K562 (cell line): ENCODE measurements at regions not wholly inside any gene's neighbourhood (a gene's known extent, or its start where the extent isn't known, plus 50 kb on each side); places are given as distances from the start of the nearest gene placed in this dataset.

Experiments used
- ATAC-seq: fragments of 200-7000 bp; cut with Tn5 transposase; 3 replicates; pipeline ENCODE4 v1.9.1; 2020; ENCODE audit warnings: moderate library complexity
- BruUV-seq: library from RNA; stranded (reverse); fragments of 400-500 nt; replicated peaks from 2 replicates; lab custom pipeline; 2021; lab: Mats Ljungman, UMichigan
- CTCF ChIA-PET: fragments of 300-600 bp; formaldehyde crosslinking; extraction: SDS; loops from one replicate; lab custom pipeline; 2021; ENCODE audit warnings: low intra/inter-chr PET ratio; lab: Yijun Ruan, JAX
- POLR2A ChIA-PET: fragments of 300-600, 350-650 bp; sonication (Branson Sonifier 250); formaldehyde crosslinking; extraction: SDS; loops from one replicate; lab custom pipeline; 2021; ENCODE audit warnings: antibody characterized with exemption, inconsistent platforms; lab: Yijun Ruan, JAX
- DNase-seq, 4 experiments: peaks; one replicate each; pipeline versions ENCODE4 v3.0.0 to v3.0.0-alpha.2; 2011 to 2018; ENCODE audit warnings: low spot score in 3 of 4, mixed read lengths in 3 of 4; ENCODE audit errors: extremely low read depth in 1 of 4
- FAIRE-seq: peaks from 2 replicates; lab custom pipeline; 2011; peaks lifted over from hg19 to GRCh38; lab: Jason Lieb, UNC
- H2AFZ ChIP-seq: 2 replicates; pipeline ENCODE4 v1.6.0; 2011; ENCODE audit warnings: low read depth, low read length, control low read depth, inconsistent platforms
- H3K27ac ChIP-seq: fragments of 200-600 bp; 3 replicates; pipeline ENCODE4 v1.8.0; 2011; ENCODE audit warnings: low read depth, mild to moderate bottlenecking, control low read depth, inconsistent platforms, low read length, moderate library complexity, mixed read lengths; ENCODE audit errors: extremely low read depth
- H3K27me3 ChIP-seq, 2 experiments: fragments of 300-600 bp in 1 of 2; 2 replicates in 1 of 2; 3 replicates in 1 of 2; pipeline versions ENCODE4 v1.6.0 to v1.8.0; 2011; ENCODE audit warnings: inconsistent platforms in 2 of 2, low read length in 2 of 2, mild to moderate bottlenecking in 1 of 2, mixed read lengths in 1 of 2, moderate library complexity in 1 of 2; ENCODE audit not compliant: control insufficient read depth in 2 of 2, insufficient read depth in 2 of 2
- H3K36me3 ChIP-seq: fragments of 300-600 bp; 3 replicates; pipeline ENCODE4 v1.8.0; 2011; ENCODE audit warnings: mild to moderate bottlenecking, low read length, inconsistent platforms; ENCODE audit not compliant: control insufficient read depth, insufficient read depth
- H3K4me1 ChIP-seq, 2 experiments: fragments of 200-600 bp in 1 of 2; replicated peaks in 1 of 2; 2 replicates in 1 of 2; 3 replicates in 1 of 2; pipeline versions ENCODE4 v1.5.1 to v1.8.0; 2011; ENCODE audit warnings: inconsistent platforms in 2 of 2, low read length in 2 of 2, mild to moderate bottlenecking in 1 of 2, mixed read lengths in 1 of 2, moderate library complexity in 1 of 2; ENCODE audit not compliant: control insufficient read depth in 2 of 2, insufficient read depth in 2 of 2
- H3K4me2 ChIP-seq: 2 replicates; pipeline ENCODE4 v1.6.1; 2011; ENCODE audit warnings: low read length, control low read depth, inconsistent platforms, mixed read lengths; ENCODE audit not compliant: insufficient read depth
- H3K4me3 ChIP-seq: fragments of 200-600 bp; sonication (generic), shearing (Covaris generic); 2 replicates; pipeline ENCODE4 v1.5.1; 2016; ENCODE audit warnings: control low read depth, inconsistent platforms
- H3K79me2 ChIP-seq: fragments of 200-600 bp; 3 replicates; pipeline ENCODE4 v1.8.0; 2011; ENCODE audit warnings: low read length, inconsistent platforms; ENCODE audit not compliant: control insufficient read depth, insufficient read depth
- H3K9ac ChIP-seq, 2 experiments: 2 replicates each; pipeline versions ENCODE4 v1.6.0 to v1.6.1; 2011; ENCODE audit warnings: low read depth in 2 of 2, low read length in 2 of 2, control low read depth in 1 of 2, inconsistent platforms in 1 of 2, mild to moderate bottlenecking in 1 of 2, mixed read lengths in 1 of 2; ENCODE audit not compliant: insufficient read depth in 1 of 2
- H3K9me1 ChIP-seq: one replicate; pipeline ENCODE4 v1.6.0; 2011; ENCODE audit warnings: inconsistent platforms, mild to moderate bottlenecking, low read length, moderate library complexity; ENCODE audit not compliant: control insufficient read depth, insufficient read depth
- H3K9me3 ChIP-seq: replicated peaks from 2 replicates; pipeline ENCODE4 v1.5.1; 2011; ENCODE audit warnings: low read depth, low read length, inconsistent platforms; ENCODE audit not compliant: control insufficient read depth, insufficient read depth
- H4K20me1 ChIP-seq: replicated peaks from 2 replicates; pipeline ENCODE4 v1.6.1; 2011; ENCODE audit warnings: low read length, inconsistent platforms, mixed read lengths; ENCODE audit not compliant: control insufficient read depth, insufficient read depth
- SMC3 ChIP-seq: conservative IDR thresholded peaks from 2 replicates; pipeline ENCODE4 v1.6.1; 2011; ENCODE audit warnings: low read depth, low read length, improper control_type of control experiment; ENCODE audit not compliant: insufficient read depth
- TFAM ChIP-seq: fragments of 250-450 bp; sonication (Bioruptor Pico); conservative IDR thresholded peaks from 2 replicates; pipeline ENCODE4 v1.5.0; 2021; ENCODE audit warnings: mild to moderate bottlenecking, moderate library complexity
- ZNF707 ChIP-seq: fragments of 250-450 bp; sonication (Bioruptor Pico); conservative IDR thresholded peaks from 2 replicates; pipeline ENCODE4 v1.8.0; 2022; ENCODE audit warnings: inconsistent platforms, mild to moderate bottlenecking, moderate library complexity
- WGBS: fragments of 100-300 bp; shearing (Covaris generic); methylation state at CpG from one replicate; pipeline ENCODE4 v1.1.6; 2016; ENCODE audit warnings: low coverage, mixed read lengths; ENCODE audit not compliant: insufficient coverage; ENCODE audit errors: missing lambda C conversion rate; 5-methylcytosine and 5-hydroxymethylcytosine counted together
- in situ Hi-C: fragments of 300-500 bp; cut with MboI; formaldehyde crosslinking; loops from 4 replicates; pipeline ENCODE4 v1.15.0; 2018; ENCODE audit warnings: inconsistent platforms, mixed read lengths
- intact Hi-C: fragments of 100-400 bp; cut with micrococcal nuclease; formaldehyde crosslinking; loops from 2 replicates; pipeline ENCODE4 v1.14.2; 2022
- TF ChIP-seq, protein P1 (sequence below), 2 experiments: fragments of 450-650 bp in 1 of 2; sonication (generic) in 1 of 2; formaldehyde crosslinking in 1 of 2; IDR thresholded peaks in 1 of 2; conservative IDR thresholded peaks in 1 of 2; 2 replicates each; pipeline versions ENCODE4 v1.6.1 to v1.8.1; 2016 to 2023; ENCODE audit warnings: mild to moderate bottlenecking in 2 of 2, moderate library complexity in 2 of 2, inconsistent platforms in 1 of 2, missing genetic modification reagents in 1 of 2

DNA sequence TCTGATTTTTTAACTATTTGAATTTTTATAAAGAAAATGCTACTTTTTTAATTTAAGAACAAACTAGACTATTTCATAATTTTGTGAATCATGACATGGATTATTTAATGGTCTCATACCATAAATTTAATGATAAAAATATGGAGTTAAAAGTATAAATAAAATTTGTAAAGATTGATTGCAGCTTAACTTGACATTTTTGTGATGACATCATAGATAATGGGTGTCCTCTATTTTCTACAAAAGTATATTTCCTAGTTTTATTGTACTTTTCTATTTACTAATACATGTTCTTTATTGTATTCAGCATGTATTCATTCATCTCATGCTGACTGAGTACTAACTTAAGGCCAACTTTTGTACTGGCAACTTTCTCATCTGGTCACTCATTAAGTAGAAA, 1096.5 kb downstream of the NR2F1-AS1 start (continued):
- TF ChIP-seq, protein P1, sequence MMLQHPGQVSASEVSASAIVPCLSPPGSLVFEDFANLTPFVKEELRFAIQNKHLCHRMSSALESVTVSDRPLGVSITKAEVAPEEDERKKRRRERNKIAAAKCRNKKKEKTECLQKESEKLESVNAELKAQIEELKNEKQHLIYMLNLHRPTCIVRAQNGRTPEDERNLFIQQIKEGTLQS (IDR thresholded peaks at IDR 0.05), result no peak
- TF ChIP-seq, protein P1 (CRISPR knock-in tag; conservative IDR thresholded peaks at IDR 0.05), result no peak

- POLR2A ChIA-PET, result no interaction called here
- TF ChIP-seq SMC3 (no peak), TFAM (no peak), ZNF707 (CRISPR knock-in tag) (peak; percentile 75)
Measured at GRCh38 chr5:92472981-92473566, 1090.0 kb upstream of the ARRDC3 start.

More at GRCh38 chr5:92472981-92473566, 1090.0 kb upstream of the ARRDC3 start:
- Histone ChIP-seq H3K9ac (no peak overlapping the region), H3K4me1 (no peaks in the 10 kb centered on the region), H3K9me3 (no peaks in the 10 kb centered on the region), H3K4me3 (no peak overlapping the region), H3K36me3 (no peaks in the 10 kb centered on the region), H3K27me3 (no peaks in the 10 kb centered on the region), H2AFZ (no peak overlapping the region), H3K4me2 (no peak overlapping the region), H3K9me1 (no peaks in the 10 kb centered on the region), H3K27ac (no peak overlapping the region), H4K20me1 (no peaks in the 10 kb centered on the region), H3K79me2 (no peaks in the 10 kb centered on the region)
- 0% methylated on average over 1 of the region's 1 CpG for WGBS
- in situ Hi-C loops, result no loop called here
- ATAC-seq, result no peak
- BruUV-seq, result no TSS peak
- intact Hi-C loops, result no loop called here
- FAIRE-seq, result no peak
- CTCF ChIA-PET, result no interaction called here
- DNase-seq, result no peak
